ENCODE measurements at regions not wholly inside any gene's neighbourhood (a gene's known extent, or its start where the extent isn't known, plus 50 kb on each side); places are given as distances from the start of the nearest gene placed in this dataset.
A peak's percentile ranks its signal among the peaks of the same experiment; 100 is the strongest.

- no peak for DNase-seq
- Histone ChIP-seq H3K4me3 (no peak overlapping the region), H3K9me3 (no peaks in the 10 kb centered on the region), H3K36me3 (no peaks in the 10 kb centered on the region), H3K27me3 (no peaks in the 10 kb centered on the region), H3K4me1 (no peaks in the 10 kb centered on the region), H3K27ac (no peak overlapping the region)
- TF ChIP-seq CTCF (IDR thresholded peaks at IDR 0.05) (no peak), POLR2A (IDR thresholded peaks at IDR 0.05) (no peak)
- no peak for ATAC-seq
- intact Hi-C loops (cut with DNase I): no loop called here
Observed at GRCh38 chr14:71487449-71487848, 444.8 kb upstream of the RGS6 start.

GRCh38 chr14:71487941-71488340 lies 444.3 kb upstream of the RGS6 start:
- Histone ChIP-seq H3K4me3 (no peak overlapping the region), H3K27ac (no peak overlapping the region), H3K27me3 (no peaks in the 10 kb centered on the region), H3K36me3 (no peaks in the 10 kb centered on the region), H3K4me1 (no peaks in the 10 kb centered on the region), H3K9me3 (no peaks in the 10 kb centered on the region)
- no peak for ATAC-seq
- TF ChIP-seq CTCF (IDR thresholded peaks at IDR 0.05) (no peak), POLR2A (IDR thresholded peaks at IDR 0.05) (no peak)
- no peak for DNase-seq
- 75% methylated on average over 2 of the region's 2 CpGs for WGBS (ENCODE audit: insufficient coverage, low coverage, low lambda C conversion rate, missing lambda C conversion rate)
- intact Hi-C loops (cut with DNase I): no loop called here

GRCh38 chr14:71488703-71489191 lies 443.5 kb upstream of the RGS6 start:
- H3K9me3 ChIP-seq: no peaks in the 10 kb centered on the region
- ATAC-seq (no peak), DNase-seq (no peak)
- H3K4me1 ChIP-seq: no peaks in the 10 kb centered on the region
- H3K27me3 ChIP-seq: no peaks in the 10 kb centered on the region
- TF ChIP-seq POLR2A (IDR thresholded peaks at IDR 0.05) (no peak), CTCF (IDR thresholded peaks at IDR 0.05) (no peak)
- H3K4me3 ChIP-seq: no peak overlapping the region
- 54% methylated on average over 3 of the region's 4 CpGs for WGBS (ENCODE audit: insufficient coverage, low coverage, low lambda C conversion rate, missing lambda C conversion rate)
- H3K27ac ChIP-seq: no peak overlapping the region
- intact Hi-C loops (cut with DNase I): no loop called here
- no peaks in the 10 kb centered on the region for H3K36me3 ChIP-seq

GRCh38 chr14:71489742-71490141 lies 442.5 kb upstream of the RGS6 start:
- TF ChIP-seq CTCF (IDR thresholded peaks at IDR 0.05) (no peak), POLR2A (IDR thresholded peaks at IDR 0.05) (no peak)
- intact Hi-C loops (cut with DNase I): no loop called here
- Histone ChIP-seq H3K9me3 (no peaks in the 10 kb centered on the region), H3K27ac (no peak overlapping the region), H3K36me3 (no peaks in the 10 kb centered on the region), H3K4me1 (no peaks in the 10 kb centered on the region), H3K4me3 (no peak overlapping the region), H3K27me3 (no peaks in the 10 kb centered on the region)
- ATAC-seq (no peak), DNase-seq (no peak)
- WGBS (ENCODE audit: insufficient coverage, low coverage, low lambda C conversion rate, missing lambda C conversion rate): 100% methylated on average over 3 of the region's 3 CpGs

GRCh38 chr14:71491931-71492330 lies 440.3 kb upstream of the RGS6 start:
- no peak overlapping the region for H3K4me3 ChIP-seq
- intact Hi-C loops (cut with DNase I): no loop called here
- no peaks in the 10 kb centered on the region for H3K36me3 ChIP-seq
- no peaks in the 10 kb centered on the region for H3K4me1 ChIP-seq
- no peaks in the 10 kb centered on the region for H3K27me3 ChIP-seq
- DNase-seq (no peak), ATAC-seq (peak in 3 of 4 donors; percentile 54 to 58 (median 58))
- WGBS (ENCODE audit: insufficient coverage, low coverage, low lambda C conversion rate, missing lambda C conversion rate): 50% methylated on average over 6 of the region's 6 CpGs
- H3K9me3 ChIP-seq: no peaks in the 10 kb centered on the region
- no peak overlapping the region for H3K27ac ChIP-seq
- no peak for TF ChIP-seq CTCF (IDR thresholded peaks at IDR 0.05)
- no peak for TF ChIP-seq POLR2A (IDR thresholded peaks at IDR 0.05)

Data from right lobe of liver (tissue), 6 donors.